Hepatic stellate cell (primary cell): ENCODE measurements at regions not wholly inside any gene's neighbourhood (a gene's known extent, or its start where the extent isn't known, plus 50 kb on each side); places are given as distances from the start of the nearest gene placed in this dataset.
"Not testable (repeated sequence)": the region's sequence is repeated elsewhere in the genome, so short reads cannot be mapped to it uniquely, and the experiment has no call there.

Experiments
- DNase-seq: peaks from one replicate; pipeline ENCODE4 v3.0.0; 2011; ENCODE audit warnings: low spot score

DNA sequence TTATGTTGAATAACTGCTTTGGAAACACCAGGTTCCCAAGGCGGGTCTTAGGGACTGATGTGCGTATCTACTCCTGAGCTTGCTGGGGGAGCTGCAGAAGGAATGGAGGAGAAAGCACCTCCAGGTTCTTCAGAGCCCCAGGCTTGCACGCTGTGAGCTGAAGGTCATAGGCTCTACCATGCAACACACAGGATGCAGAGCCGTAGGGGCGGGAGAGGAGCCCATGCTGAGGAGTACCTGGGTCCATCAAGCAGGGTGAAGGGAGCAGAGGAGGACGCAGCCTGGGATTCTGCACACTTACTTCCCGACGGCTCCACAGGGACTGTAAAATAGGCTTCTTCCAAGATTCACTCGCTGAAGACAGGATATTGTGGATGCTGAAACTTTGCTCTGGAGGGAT, 426.5 kb upstream of the FRG1 start:
- DNase-seq, result no peak

DNA sequence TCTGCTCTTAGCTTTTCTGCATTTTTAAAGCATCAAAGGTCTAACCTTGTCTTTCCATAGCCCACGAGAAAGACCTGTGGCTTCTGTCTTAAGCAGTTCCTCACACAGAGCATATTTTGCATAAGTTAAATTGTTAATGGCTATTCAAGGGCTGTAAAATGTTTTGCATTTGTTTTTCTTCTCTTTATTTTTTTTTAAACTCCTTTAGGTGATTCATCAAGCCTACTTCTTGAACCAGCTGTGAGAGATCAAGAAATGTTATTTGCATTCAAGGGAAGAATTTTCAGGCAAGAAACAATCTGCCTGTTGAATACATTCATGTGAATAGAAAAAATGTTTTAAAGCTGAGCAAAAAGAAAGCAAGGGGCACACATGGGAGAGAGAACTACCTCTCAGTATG, 423.8 kb upstream of the FRG1 start:
- no peak for DNase-seq

DNA sequence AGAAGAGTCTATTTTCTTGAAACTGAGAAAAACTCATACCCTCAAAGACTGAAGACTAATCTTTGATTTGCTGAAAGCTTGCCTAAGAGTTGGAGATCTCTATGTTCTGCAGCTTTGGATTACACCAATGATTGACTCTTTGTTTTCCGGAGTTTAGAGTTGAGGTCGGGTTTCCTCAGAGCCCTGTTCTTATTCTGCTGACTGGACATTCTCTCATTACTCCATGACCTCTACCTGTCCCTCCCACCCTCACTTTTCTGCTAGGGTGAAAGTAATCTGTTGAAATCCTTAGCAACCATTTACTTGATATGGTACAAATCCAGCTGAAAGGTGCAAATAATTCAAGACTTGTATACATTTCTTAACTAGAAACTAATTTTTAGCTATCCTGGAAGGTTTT, 421.5 kb upstream of the FRG1 start:
- DNase-seq, result no peak

DNA sequence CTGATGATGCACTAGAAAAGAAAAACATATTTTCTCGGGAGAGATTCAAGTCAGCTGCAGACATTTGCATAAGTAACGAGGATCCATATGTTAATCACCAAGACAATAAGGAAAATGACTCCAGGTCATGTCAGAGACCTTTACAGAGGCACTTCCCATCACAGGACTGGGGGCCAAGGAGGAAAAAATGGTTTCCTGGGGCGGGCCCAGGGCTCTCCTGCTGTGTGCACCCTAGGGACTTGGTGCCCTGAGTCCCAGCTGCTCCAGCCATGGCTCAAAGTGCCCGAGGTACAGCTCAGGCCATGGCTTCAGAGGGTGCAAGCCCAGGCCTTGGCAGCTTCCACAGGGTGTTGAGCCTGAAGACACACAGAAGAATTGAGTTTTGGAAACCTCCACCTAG, 415.4 kb upstream of the FRG1 start:
- DNase-seq, result no peak

DNA sequence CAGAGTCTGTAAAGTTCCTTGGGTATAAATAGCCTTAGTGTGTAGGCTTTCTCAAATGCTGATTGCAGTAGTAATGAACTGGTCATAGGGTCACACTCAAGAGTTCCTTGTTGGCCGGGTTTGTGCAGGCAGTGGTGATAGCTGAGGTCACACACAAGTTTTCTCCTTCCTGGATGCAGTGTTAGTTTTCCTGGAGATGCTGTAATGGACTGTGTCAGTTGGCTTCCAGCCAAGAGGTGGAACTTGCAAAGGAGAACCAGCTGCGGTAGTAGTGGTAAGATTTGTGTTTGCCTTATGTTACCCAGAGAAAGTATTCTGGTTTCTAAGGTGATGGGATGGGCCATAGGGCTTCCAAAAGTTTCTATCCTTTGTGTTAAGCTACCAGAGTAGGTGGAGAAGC, 409.8 kb upstream of the FRG1 start:
- no peak for DNase-seq

DNA sequence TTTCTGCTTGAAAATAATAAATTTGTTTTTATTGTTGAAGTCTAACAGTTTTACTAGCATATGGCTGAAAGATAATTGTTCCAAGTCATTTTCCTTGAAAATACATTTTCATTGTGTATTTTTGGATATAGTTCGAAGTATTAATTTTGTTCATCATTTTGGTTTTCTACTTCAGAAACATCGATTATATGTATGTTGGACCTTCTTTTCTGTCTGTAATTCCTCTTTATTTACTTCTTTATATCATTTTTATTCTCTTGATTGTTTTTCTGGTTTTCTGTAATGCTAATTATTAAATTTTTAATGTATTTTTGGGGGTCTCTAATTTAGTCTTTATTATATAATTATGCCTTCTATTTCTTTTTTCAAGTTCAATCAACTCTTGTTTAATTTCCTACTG, 407.1 kb upstream of the FRG1 start:
- no peak for DNase-seq

DNA sequence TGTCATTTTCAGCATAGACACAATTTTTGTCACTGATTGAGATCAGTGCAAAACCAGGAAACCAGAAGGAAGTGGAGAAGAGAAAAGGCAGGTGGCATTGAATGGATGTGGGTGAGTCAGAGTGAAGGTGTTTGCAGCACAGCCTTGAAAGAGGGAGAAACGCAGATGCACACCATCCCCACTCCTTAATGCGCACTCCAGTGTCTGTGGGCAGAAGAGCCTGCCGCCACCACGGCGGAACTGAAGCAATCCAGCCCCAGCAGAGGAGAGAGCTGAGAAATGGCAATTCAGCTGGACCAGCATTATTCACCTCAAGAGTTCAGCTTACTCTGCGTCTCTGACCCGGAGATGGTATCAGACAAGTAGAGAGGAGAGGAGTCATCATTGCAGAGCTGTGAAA, 393.1 kb upstream of the FRG1 start:
- DNase-seq, result no peak

DNA sequence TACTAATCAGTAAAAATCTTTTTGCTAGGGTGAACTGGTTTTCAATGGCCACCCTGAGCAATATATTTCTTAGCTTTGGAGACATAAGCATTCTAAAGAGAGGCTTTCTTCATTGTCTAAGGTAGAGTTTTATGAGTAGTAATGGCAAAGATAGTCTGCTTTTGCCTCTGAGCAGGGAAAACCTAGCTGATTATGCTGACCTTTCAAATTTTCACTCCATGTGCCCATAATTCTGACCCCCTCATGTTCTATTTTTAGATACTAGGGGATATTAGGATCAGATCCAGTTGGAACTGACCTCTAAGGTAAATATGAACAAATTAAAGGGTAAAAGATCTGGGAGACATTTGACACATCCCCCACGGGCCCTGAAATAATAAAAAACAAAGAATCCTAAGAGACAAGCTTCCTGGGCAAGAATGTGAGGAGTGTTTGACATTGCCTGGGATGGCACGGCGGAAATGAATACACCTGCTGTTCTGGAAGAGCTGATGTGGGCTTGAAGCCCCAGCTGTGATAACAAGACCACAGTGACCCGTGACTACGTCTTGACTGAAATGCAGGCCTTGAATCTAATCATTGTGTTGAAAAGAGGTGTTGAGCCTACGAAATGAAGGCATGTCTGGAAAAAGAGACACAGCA, 392.1 kb upstream of the FRG1 start:
- DNase-seq, result no peak

DNA sequence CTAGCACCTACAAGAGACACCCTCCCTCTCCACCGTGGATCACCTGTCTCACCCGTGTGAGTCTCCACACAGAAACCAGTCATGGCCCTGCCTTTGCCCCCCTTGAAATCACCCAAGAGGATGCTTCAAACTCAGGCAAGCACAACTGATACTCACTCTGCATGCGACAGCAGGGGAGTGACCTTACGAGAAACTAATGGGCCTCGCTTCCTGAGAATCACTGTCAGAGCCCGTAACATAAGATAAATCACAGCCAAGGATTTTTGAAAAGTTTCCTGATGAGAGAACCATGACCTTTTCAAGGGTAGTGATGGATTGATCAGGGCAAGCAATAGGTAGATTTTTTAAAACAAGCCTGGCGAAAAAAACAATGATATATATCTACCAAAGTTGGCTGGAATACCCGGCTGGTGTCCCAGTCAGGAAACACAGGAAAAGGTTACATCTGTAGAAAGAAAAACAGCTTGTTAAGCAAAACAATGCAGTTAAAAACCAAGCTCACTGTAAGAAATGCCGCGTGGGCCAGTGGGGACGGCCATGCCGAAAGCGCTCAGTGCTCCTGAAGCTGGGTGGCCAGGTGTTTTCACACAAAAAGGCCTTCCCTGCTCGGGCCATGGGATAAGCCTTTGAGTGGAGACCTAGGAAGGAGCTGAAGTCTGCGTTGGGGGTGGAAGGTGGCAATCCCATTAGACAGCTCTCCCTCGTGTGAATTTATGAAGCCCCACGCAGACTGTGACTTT, 388.6 kb upstream of the FRG1 start:
- DNase-seq, result not testable (repeated sequence)

DNA sequence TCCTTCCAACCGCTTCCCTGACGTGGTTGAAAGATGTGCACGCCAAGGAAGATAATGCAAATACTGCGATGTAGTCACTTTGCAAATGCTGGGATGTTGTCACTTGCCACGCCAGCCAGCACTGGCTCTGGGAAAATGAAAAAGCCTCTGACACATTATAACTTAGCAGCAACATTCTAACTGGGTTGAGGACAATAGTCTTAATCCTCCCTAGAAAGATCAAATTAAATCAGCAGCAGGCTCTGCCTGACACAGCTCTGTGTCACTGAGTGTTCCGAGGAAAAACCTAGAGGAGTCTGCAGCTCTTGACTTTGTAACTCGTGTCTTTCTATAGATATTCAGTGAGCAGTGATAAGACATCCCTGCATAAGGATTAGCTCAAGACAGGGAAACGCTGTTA, 380.1 kb upstream of the FRG1 start:
- not testable (repeated sequence) for DNase-seq

DNA sequence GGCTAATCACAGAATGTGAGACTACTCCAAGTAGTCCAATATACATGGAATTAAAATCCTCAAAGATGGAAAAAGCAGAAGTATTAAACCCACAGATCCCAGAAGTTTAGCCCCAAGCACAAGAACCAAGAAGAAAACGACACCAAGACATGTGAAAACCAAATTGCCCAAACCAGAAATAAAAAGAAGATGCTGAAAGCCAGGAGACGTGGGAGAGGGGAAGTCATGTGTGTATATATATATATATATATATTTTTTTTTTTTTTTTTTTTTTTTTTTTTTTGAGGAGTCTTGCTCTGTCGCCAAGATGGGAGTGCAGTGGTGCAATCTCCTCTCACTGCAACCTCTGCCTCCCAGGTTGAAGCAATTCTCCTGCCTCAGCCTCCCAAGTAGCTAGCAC, 376.9 kb upstream of the FRG1 start:
- DNase-seq, result not testable (repeated sequence)

DNA sequence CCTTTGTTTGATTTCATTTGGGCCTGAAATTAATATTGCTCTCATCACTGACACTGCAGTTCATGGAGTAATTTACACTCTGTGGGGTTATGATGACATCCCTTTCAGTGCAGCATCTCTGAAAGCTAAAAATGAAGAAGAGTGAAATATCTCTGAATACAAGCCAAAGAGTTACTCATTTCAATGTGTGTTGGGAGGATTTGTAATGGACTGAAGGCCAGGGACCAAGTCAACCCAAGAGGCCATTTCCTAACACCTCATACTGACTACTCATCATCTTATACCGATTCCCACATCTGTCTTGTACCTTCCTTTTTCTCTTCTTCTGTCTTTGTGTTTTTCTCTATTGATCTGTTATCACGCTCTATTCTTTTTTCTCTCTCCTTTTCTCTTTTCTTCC, 374.4 kb upstream of the FRG1 start:
- not testable (repeated sequence) for DNase-seq

DNA sequence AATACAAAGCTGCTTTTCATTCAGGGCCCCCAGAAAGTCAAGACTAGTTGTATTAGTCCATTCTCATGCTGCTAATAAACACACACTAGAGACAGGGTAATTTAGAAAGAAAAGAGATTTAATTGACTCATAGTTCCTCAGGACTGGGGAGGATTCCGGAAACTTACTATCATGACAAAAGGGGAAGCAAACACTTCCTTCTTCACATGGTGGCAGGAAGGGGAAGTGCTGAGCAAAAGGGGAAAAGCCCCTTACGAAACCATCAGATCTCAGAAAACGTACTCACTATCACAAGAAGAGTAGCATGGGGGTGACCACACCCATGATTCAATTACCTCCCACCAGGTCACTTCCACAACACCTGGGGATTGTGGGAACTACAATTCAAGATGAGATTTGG, 373.8 kb upstream of the FRG1 start:
- not testable (repeated sequence) for DNase-seq

DNA sequence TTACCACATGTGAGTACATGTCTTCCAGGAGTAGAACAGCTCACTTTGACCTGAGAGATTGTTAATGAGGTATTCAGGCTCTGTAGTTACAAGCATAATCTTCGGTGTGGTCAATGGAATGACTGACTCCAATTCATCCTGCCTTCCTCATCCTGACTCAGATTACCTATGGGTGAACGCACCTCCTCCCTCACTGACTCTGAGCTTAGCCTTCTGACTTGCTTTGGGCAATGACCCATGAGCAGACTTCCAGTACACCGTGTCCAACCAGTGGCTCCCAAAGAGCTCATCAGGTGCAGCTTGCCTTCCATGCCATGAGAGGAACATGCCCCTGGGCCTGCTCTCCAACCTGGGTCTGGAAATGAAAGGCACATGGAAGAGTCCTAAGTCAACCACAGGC, 361.0 kb upstream of the FRG1 start:
- DNase-seq, result not testable (repeated sequence)

DNA sequence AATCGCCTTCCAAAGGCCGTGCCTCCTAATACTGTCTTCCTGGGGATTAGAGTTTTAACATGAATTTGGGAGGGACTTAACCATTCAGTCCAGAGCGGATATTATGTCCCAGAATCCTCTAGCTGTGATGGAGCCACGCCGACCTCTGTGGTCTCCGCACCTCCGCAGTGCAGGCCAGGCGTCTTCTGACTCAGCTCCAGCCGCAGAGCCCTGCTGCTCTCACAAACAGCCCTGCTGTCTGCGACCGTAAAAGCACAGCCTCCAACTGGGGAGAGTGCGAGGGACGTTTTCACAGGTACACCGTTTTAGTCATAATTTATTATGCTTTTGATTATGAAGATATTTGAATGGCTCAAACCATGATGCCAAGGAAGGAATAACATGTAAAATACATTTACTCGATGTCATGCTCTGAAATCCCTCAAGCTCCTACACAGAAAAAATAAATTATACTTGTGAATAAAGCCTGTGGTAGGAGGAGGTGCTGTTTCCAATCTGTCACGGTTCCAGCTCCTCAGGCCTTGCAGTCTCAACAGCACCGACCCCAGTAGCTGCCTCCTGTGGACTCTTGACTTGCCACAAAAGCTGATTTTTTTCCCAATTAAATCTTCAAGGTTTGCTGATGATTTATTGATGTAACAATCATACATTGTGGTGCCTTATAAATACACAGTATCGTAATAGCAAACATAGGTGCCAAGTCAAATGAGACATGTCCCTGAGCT, 353.6 kb upstream of the FRG1 start:
- not testable (repeated sequence) for DNase-seq

DNA sequence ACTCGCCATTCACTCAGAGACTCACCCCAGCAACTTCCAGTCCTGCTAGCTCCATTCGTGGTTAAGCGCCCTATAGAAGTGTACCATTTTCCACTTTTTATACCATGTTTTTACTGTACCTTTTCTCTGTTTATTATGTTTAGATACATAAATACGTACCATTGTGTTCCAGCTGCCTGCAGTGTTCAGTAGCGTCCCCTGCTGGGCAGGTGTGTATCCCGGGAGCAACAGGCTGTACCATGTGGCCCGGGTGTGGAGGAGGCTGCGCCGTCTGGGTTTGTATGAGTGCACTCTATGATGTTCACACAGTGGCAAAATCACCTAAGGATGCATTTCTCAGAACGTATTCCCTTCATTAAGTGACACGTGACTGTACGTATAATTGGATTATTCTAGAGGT, 351.5 kb upstream of the FRG1 start:
- not testable (repeated sequence) for DNase-seq

DNA sequence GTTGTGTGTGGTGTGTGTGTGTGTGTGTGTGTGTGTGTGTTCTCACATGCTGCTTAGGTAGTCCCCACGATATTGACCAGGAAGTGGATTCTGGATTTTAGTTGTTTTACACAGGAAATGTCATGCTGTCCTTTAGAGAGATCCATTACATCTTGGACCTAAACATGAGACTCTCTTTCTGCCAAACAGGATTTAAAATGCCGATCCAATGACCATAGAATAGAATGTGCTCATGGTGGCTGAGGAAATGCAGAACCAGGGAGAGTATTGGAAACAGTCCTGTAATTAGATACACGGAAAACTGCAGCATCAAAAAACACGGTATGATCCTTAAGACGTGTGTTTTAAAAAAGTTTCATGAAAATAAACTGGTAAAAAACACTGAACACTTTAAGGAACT, 347.8 kb upstream of the FRG1 start:
- no peak for DNase-seq

DNA sequence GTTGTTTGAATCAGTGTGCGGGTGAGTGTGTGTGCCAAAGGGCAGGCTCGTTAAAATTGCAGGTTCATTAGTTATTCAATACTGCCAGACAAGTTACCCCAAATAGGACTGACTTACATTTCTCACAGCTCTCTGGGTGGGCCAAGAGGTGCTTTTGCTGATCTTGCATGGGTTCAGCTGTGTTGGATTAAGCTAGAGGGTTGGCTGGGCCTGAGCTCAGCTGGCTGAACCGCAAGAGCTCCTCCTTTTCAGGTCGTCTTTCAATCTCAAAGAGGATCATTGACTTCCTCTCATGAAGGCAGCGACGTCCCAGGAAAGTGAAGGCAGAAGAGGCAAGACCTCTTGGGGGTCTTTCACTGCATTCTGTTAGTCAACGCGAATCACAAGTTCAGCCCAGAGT, 343.3 kb upstream of the FRG1 start:
- DNase-seq, result no peak

DNA sequence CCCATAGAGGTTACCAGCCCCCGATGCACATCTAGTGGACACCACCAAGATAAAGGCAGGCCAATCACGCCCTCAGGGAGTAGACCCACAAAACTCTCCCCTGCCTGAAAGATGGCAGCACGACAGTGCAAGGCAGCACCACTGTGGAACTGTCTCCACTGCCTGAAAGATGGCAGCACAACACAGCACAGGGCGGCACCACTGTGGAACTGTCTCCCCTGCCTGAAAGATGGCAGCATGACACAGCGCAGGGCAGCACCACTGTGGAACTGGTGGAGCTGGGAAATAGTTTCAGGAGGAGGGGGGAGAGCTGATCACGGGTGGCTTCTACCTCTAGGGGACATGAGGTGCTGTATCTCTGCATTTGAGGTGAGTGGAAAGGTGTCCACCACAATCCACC, 340.4 kb upstream of the FRG1 start:
- no peak for DNase-seq

DNA sequence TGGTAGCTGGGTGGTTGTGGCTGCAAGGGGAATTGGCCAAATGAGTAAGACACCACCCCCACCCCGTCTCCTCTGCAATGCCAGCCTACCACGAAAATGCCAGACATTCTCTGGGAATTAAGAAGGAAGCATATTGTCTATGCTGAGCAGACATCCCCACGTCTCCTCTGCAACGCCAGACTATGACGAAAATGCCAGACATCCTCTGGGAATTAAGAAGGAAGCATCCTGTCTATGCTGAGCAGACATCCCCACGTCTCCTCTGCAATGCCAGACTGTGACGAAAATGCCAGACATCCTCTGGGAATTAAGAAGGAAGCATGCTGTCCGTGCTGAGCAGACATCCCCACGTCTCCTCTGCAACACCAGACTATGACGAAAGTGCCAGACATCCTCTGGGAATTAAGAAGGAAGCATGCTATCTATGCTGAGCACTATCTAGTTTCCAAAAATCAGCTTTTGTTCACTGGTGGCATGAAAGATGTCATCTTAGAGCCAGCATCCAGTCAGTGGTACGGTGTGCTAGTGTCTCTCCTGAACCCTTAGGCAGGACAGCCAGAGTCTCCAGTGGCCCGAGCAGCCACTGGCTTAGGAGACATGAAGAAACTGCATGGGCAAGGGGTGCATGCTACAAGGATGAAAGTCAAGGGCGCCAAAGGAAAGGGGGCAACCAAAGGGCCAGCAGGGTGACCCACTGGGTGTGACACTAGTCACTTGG, 339.8 kb upstream of the FRG1 start:
- DNase-seq, result no peak

DNA sequence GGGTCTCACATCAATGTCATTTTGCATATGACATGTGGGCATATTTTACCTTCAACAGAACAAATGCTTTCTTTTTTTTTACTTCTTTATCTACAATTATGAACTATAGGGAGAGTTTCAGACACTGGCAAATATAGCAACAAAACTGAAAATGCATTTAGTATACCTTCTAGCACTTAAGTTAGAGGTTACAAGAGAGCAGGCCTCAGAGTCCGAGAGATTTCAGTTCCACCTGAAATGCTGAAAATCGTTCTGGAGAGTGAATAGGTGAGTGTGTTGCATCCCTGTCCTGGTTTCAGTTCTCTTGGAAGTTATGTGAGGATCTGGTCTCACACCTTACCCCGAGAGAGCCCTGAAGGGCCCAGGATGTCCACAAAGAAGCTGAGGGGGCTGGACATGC, 337.8 kb upstream of the FRG1 start:
- DNase-seq, result not testable (repeated sequence)

DNA sequence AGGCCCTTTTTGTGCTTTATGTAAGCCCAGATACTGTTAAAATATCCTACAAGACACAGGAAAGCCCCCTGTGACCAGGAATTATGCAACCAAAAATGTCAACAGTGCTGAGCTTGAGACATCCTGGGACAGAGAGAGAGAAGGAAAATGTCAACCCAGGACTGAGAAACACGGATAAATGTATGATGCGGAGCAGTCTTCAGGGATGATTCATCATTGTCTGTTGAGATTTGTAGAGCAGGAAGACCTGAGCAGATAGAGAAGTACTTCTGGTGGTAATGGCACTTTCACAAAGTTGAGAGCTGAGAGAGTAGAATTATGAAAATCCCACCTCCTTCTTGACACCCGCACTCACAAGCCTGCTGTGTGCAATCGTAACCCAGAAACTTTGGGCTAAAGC, 330.1 kb upstream of the FRG1 start:
- DNase-seq, result not testable (repeated sequence)

DNA sequence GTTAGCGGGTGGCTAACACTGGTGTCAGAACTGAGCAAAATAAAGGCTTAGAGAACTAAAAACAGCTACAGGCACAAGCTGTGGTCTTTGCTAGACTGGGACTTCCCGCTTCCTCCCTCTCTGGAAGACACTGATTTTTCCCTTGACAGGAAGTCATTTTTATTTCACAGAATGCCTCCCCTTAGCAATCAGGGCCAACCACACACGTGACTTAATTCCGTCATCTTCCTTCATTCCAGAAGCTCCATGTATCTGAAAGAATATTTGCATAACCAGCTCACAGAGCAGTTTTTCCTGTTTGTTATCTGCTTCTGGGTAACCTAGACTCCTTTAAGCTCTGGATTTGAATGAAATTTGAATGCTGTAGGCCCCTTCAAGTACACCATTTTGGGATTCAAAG, 327.5 kb upstream of the FRG1 start:
- DNase-seq, result no peak
